IPS DF 4.7 (cell line): ENCODE measurements at regions not wholly inside any gene's neighbourhood (a gene's known extent, or its start where the extent isn't known, plus 50 kb on each side); places are given as distances from the start of the nearest gene placed in this dataset.
A peak's percentile ranks its signal among the peaks of the same experiment; 100 is the strongest.
"Not testable (repeated sequence)": the region's sequence is repeated elsewhere in the genome, so short reads cannot be mapped to it uniquely, and the experiment has no call there.

Source experiments
- DNase-seq: peaks from one replicate; pipeline ENCODE4 v3.0.0-alpha.2; 2013; ENCODE audit warnings: low spot score; ENCODE audit errors: extremely low read depth

DNA sequence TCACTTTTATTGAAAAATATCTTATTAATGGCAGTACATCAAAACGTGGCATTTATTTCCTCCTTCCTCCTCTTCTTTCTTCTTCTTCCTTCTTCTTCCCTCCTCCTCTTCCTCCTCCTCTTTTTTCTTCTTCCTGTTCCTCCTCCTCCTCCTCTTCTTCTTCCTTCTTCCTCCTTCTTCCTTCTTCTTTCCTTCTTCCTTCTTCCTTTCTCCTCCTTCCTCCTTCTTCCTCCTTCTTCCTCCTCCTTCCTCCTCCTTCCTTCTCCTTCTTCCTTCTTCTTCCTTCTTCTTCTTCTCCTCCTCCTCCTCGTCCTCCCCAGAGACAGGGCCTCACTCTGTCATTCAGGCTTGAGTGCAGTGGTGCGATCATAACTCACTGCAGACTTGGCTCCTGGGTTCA lies 457.2 kb downstream of the AEBP2 start:
- DNase-seq = no peak

DNA sequence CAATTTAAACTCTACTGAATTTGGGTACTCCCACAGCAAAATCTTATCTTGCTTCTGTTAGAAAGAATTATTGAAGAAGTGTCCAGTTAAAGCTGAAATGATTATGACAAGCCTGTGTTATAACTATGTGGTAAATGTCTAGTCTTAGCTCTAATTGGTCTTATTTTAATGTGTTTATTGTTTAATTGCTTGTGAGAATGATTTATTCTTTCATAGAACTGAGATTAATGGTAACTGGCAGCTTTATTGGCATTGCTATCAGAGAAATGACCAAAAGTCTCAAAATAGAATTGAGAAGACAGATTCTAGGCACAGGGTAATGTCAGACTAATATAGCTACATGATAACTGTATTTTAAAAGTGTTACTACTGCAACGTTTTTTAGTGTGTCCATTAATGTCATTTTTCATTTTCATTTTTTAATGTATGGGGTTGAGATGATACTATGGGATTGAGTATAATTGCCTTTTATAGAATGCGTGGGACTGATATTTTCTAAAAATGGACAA lies 458.7 kb downstream of the AEBP2 start:
- DNase-seq = no peak

DNA sequence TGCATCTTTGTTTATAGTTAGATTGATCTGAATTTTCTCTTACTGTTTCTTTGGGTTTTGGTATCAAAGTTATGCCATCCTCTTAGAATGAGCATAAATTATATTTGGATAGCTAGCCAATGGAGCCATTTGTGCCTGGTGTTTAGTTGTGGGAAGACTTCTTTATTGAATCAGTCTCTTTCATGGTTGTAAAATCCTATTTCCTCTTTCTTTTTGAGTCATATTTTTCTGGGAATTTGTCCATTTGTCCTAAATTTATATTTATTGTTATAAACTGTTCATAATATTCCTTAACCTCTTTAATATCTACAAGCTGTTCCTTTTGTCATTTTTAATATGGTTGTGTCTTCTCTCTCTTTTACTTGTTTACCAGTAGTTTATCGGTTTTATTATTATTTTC lies 462.5 kb downstream of the AEBP2 start:
- no peak for DNase-seq

DNA sequence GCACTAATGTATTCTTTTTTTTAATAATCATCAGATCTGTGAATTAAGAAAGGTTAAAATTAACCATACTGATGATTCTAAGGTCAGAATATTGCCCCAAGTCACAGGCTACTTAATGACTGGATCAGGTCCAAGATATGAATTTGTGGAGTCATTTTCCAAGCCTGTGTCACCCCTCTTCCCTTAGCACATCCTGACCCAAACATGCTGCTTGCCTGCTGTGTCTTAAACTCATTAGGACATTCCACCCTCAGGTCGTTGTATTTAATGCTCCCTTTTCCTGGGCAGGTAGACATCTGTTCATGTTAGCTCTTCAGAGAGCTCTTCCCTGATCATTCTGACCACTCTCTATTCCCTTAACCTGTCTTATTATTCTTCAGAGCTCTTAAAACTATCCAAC lies 463.5 kb upstream of the PDE3A start:
- no peak for DNase-seq

DNA sequence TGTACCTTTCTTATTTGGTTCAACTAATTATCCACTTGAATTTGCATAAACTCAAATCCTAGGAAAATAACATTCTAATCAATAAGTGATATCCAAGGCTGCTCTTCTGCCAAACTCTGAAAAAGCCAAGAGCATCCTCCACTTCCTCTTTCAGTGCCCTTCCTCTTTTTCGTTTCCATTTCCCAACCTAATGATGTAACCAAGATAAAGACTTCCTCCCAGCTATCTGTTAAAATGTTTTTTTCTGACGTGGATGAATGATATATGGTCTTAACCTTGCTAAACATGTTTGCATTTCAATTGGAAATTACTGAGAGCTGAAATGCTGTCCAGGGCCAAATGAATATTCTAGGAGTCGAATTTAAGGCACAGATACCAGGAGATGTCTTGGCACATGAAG lies 459.5 kb upstream of the PDE3A start:
- no peak for DNase-seq

DNA sequence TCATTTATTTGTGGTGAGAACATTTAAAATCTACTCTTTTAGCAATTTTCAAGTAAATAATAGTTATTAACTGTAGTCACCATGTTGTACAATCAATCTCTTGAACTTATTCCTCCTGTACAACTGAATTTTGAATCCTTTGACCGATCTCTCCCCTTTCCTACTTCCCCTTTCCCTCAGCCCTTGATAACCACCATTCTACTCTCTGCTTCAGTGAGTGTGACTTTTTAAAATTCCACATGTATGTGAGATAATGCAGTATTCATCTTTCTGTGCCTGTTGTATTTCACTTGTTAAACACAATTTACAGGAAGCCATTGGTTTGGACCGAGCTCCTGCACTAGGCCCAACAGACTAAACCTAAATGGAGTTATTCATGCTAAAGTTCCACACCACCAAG lies 458.9 kb upstream of the PDE3A start:
- DNase-seq = no peak

DNA sequence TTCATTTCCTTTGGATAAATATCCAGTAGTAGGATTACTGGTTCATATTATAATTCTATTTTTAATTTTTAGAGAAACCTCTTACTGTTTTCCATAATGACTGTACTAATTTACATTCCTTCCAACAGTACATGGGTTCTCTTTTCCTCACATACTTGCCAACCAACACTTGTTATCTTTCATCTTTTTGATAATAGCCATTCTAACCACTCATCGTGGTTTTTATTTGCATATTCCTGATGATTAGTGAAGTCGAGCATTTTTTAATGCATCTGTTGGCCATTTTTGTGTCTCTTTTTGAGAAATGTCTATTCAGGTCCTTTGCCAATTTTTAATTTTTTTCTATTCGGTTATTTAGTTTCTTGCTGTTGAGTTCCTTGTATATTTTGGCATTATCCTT lies 457.7 kb upstream of the PDE3A start:
- DNase-seq = no peak

DNA sequence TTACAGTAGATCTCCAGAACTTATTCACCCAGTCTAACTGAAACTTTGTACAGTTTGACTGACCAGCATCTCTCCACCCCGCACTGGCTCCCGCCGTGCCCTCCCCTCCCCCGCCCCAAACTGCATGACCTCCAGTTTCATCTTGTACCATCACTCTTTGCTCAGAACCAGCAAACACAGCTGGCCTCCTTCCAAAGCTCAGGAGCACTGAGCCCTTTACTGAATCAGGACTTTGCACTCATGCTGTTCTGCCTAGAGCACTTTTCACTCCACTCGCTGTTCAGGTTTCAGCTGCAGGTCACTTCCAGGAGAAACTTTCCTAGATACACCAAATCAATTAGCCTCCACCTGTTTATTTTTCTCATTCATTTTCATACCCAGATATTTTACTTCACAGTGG lies 455.3 kb upstream of the PDE3A start:
- no peak for DNase-seq

DNA sequence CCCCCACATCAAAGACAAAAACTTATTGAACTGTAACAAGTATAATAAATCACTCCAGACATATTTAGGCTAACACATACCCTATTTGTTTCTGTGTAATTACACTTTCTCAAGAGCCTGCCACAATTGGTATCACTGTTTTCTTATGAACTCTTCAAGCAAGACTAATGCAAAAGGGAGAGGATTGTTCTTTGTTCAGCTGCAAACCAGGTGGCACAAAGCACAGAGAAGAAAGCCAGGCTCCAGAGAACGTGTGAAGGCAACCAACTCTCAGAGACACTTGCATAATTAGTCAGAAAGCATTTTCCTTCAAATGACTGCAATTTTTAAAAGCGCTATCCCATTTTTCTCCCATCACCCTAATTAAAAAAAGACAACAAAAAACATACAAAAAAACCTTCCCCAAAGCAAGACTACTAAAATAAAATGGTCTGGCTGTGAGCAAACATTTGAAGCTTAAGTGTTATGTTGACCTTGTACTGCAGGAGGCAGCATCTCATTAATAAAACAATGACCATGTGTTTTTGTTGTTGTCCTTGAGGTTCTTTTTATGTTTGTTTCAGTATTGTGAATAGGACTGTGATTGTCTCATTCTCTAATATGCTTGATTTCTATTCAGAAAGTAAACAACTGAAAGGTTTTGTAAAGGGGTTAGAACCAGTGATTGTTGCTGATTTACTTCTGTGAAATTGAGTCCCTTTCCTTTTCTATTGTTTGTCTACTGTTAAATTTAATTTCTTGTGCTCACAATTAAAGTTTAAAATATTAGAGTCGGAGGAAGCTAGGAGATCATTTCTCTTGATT lies 452.7 kb upstream of the PDE3A start:
- DNase-seq = peak; percentile 22

DNA sequence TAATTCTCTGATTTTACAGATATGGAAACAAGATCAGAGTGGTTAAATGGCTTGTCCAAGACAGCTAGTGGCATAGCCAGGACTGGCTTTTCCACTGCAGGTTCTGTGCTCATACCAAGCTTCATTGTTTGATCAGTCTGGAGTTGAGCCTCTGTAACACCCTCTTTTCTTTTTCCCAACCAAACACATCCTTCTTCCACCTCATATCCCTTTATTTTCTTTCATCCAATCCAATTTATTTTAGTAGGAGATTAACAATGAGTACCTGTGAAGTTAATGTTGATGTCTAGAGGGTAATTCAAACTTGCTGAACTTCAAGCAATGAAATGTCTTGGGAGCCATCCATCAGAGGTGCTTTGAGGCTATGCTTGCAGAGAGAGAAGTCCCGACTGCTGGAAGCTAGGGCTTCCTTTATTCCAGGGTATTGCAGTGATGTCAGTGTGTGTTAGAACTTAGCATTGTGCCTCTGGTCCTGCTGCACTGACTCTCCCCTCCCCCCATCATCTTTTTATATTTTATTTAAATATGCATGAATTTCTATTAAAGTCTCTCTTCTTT lies 452.1 kb upstream of the PDE3A start:
- no peak for DNase-seq

DNA sequence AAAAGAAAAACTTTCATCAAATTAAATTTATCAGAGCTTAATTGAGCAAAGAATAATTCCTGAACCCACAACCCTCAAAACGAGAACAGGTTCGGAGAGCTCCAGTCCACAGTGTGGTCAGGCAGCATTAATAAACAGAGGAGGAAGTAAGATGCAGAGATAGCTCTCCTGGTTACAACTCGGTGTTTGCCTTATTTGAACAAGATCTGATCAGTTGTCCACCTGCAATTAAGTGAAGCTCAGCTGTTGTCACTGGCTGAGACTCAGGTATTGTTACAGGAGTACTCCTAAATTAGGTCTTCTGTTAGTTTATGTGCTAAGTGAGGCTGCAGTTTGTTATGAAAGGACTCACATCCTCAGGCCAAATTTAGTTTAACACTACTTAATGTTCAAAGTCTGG lies 451.4 kb upstream of the PDE3A start:
- no peak for DNase-seq

DNA sequence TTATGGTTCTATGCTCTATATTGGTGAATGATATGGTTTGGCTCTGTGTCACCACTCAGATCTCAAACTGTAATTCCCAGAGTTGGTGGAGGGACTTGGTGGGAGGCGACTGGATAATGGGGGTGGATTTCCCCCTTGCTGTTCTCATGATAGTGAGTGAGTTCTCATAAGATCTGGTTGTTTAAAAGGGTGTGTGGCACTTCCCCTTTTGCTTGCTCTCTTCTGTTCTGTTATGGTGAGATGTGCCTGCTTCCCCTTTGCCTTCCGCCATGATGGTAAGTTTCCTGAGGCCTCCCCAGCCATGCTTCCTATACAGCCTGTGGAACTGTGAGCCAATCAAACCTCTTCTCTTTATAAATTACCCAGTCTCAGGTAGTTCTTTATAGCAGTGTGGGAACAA lies 446.6 kb upstream of the PDE3A start:
- DNase-seq = not testable (repeated sequence)

DNA sequence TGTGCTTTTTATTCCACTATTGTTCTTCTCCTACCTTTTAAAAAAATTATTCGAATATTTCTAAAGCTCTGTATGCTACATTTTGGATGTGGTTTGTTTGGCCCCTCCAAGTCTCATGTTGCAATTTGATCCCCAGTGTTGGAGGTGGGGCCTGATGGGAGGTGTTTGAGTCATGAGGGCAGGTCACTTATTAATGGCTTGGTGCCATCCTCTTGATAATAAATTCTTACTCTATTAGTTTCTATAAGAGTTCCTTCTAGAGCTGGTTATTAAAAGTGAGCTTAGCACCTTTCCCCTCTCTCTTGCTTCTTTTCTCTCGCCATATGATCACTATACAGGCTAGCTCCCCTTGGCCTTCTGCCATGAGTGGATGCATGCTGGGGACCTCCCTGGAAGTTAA lies 445.6 kb upstream of the PDE3A start:
- DNase-seq = no peak

DNA sequence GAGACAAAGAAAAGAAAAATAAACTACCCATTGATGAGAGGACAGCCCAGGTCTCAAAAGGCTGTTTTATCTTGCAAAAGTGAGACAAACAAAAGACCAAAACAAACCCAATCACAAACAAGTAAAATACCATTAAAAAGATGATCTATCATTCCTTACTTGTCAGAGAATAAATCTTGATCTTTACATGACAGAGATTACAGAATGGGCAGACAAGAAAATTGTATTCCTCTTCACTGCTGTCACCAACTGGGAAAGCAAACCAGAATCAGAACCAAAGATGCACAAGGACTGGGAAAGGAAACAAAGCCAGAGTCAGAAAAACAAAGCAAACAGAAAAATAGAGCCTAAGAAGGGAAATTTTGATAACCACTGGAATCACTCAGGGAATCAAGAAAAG lies 444.0 kb upstream of the PDE3A start:
- no peak for DNase-seq

DNA sequence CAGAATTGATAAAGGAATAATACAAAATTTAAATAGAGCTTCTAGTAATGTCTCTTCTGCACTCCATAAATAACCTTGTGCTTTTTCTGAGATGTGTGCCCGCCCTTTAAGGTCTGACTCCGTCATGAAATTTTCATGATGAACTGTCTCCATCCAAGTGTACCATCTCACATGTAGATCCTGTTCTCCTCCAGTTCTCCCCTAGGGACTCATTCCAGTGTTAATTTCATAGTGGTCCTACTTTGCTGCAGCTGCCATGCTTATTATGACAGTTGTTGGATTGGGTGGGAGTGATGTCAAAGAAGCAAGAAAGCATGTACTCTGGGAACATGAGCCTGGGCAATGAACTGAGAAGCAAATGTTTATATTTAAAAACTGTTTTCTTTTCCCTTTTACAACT lies 442.5 kb upstream of the PDE3A start:
- no peak for DNase-seq

DNA sequence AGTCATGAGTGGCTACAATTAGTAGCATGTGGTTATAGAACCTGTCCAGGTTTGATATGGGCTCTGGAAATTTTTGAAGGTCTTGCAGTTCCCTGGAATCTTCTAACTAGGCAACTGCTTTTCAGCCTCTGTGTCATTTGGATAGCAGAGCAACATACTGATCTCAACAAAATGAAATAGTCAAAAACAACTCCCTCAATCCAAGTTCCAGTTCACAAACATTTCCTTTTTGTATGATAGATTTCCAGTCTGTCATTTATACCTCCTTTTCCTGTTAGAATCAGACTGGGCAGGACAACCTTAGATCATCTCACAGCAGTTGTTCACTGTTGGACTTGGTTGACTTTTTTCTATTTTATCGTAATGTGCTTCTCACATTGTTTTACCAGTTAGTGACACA lies 442.1 kb upstream of the PDE3A start:
- no peak for DNase-seq

DNA sequence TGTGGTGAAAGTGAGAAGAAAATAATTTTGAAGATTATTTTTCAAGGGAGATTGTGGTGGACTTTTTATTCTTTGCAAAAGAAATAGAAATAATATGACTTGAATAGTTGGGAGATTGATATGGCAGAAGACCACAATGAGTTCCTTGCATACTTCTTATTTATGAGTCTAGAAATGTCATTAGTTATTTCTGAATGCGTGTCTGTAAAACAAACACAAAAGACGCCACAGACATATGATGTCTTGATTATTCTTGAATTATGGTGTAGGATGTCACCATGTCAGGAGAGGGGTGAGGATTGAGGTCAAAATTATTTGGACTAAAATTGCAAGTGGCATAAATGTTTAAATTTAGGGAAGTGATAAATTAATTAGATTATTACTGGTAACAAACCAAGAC lies 440.7 kb upstream of the PDE3A start:
- DNase-seq = no peak

DNA sequence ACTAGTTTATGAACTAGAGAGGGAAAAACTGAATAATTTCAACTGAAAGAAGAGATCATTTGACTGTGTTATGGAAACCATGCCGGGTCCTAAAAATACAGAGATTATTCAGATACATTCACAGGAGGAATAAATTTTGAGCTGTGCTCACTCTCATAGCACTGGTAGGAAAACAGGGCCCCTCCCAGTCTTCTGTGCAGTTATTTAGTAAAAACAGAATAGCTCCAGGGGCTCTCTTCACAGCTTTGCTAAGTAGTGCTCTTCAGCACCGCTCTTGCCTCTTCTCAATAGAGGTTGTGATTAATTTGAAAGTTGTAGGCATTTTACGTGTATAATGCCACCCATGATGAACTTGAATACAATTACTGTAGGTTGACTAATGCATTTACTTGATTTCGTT lies 435.9 kb upstream of the PDE3A start:
- no peak for DNase-seq

DNA sequence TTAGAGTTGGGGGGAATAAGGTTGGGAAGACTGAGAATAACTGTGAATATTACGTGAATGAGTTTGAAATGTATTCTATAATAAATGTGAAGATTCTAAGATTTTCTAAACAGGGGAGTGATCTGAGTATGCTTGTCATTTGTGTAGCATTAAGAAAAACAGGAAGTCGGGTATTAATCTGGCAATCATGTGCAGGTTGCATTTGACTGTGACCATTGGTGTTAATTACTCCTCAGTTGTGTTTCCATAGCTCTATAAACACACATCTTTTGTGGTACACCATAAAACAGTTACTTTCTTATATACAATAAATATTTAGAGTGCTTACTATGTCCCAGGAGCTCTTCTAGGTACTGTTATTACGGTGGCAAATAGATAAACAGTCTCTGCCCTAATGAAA lies 434.4 kb upstream of the PDE3A start:
- no peak for DNase-seq

DNA sequence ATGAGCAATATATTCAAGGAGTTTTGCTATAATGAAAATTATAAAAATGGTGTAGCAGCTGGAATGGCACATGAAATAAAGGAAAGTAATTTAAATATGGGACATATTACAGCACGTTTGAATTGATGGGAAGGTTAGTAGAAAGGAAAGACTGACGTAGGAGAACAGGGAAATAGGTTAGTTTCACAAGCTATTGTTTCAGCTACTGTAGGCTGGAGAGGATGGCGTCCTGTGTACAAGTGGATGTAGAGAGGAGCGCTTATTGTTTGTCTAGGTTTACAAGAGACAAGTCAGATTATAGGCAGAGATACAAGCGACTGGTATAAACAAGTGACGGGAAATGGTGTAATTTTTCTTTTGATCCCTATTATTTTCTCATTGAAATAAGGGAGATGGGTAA lies 431.2 kb upstream of the PDE3A start:
- DNase-seq = no peak

DNA sequence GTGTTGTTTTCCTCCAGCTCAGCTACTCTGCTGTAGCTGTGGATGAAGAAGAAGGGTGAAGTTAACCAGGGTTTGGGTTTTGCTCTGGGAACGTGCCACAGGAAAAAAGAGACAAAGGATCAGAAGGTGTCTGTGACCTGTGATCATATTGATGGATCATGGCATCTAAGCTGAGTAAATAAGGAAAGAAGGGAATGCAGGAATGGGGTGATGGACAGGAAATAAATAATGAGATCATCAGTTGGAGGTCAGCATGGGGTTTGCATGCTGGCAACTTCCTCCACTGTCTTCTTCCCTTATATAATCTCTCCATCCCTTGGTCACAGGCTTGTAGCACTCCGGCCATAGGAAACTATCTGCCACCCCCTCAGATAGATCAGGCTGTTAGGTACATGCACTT lies 430.3 kb upstream of the PDE3A start:
- DNase-seq = no peak

DNA sequence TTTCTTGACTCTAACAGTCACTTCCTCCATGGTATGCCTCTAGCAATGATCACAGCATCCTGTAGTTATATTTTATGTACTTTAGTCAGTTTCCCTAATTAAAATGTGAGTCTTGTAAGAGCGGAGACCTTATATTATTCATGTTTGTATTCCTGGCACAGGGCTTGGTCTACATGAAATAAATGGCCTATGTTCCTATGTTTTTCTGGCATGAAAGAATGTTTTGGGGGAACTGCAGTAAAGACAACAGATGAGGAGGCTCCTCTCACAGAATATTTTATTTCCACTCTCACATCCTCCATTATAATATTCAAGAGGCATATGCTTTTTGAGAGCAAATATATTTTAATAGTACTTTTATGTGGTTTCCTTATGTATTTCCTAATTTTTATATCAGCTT lies 429.8 kb upstream of the PDE3A start:
- DNase-seq = no peak

DNA sequence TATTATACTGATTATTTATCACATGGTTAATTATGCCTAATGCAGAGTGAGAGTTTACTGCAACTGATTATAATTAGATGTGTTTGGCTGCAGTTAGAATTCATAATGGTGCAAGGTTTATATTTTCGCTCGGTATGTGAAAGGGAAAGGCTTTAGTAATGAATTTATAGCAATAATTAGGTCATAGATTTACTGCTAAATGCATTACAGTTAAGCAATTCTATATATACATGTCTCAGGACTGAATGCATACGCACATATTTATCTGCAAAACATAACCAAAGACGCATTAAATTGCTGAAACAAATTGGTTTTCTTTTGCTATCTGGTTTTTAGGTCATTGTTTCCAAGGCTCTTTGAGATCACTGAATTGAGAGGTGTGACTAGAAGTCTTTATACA lies 428.1 kb upstream of the PDE3A start:
- no peak for DNase-seq
